ENCODE measurements at regions not wholly inside any gene's neighbourhood (a gene's known extent, or its start where the extent isn't known, plus 50 kb on each side); places are given as distances from the start of the nearest gene placed in this dataset.
A peak's percentile ranks its signal among the peaks of the same experiment; 100 is the strongest.

- no peak overlapping the region for H3K27ac ChIP-seq
- no peak overlapping the region for H3K4me3 ChIP-seq
- 16 to 22% (median 19%) methylated on average over 5 of the region's 5 CpGs for WGBS, 3 donors
- no peak for TF ChIP-seq EP300 (IDR thresholded peaks at IDR 0.05)
- TF ChIP-seq POLR2A (IDR thresholded peaks at IDR 0.05), result no peak
- TF ChIP-seq CTCF (IDR thresholded peaks at IDR 0.05), result no peak
- H3K36me3 ChIP-seq, result no peaks in the 10 kb centered on the region
- intact Hi-C loops (cut with DNase I), result no loop called here
- no peaks in the 10 kb centered on the region for H3K9me3 ChIP-seq
- H3K27me3 ChIP-seq, result no peaks in the 10 kb centered on the region
- no peaks in the 10 kb centered on the region for H3K4me1 ChIP-seq (ENCODE audit: insufficient read depth)
- DNase-seq, result peak in 4 of 5 donors; percentile 30 to 32 (median 32)
Observed at GRCh38 chr14:49303946-49304516, 282.1 kb downstream of the RPS29 start.

DNA sequence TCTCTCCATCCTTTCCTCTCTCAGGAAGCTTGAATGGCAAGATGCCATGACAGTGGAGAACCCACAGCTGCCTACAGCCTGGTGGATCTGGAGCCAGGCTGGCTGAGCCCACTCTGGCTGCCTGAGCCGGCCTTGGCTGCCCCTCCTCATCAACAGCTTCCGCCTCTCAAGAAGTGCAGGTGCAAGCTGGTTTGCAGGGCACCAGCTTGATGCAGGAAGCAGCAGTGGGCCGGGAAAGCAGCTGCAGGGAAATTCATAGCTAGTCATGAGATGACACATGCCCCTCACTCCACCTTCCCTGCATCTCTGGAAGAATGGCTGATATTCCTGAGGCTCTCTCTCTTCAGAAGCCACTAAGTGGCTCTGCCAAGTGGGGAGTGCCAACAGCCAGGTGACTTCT is 289.1 kb downstream of the RPS29 start:
- no peak overlapping the region for H3K4me3 ChIP-seq
- TF ChIP-seq CTCF (IDR thresholded peaks at IDR 0.05) (no peak), POLR2A (IDR thresholded peaks at IDR 0.05) (no peak), EP300 (IDR thresholded peaks at IDR 0.05) (no peak)
- no peaks in the 10 kb centered on the region for H3K36me3 ChIP-seq
- no peak for DNase-seq
- no peaks in the 10 kb centered on the region for H3K9me3 ChIP-seq
- no peaks in the 10 kb centered on the region for H3K27me3 ChIP-seq
- no peak overlapping the region for H3K27ac ChIP-seq
- H3K4me1 ChIP-seq (ENCODE audit: insufficient read depth), result no peaks in the 10 kb centered on the region
- 73 to 78% (median 78%) methylated on average over 3 of the region's 3 CpGs for WGBS, 3 donors
- intact Hi-C loops (cut with DNase I), result no loop called here

DNA sequence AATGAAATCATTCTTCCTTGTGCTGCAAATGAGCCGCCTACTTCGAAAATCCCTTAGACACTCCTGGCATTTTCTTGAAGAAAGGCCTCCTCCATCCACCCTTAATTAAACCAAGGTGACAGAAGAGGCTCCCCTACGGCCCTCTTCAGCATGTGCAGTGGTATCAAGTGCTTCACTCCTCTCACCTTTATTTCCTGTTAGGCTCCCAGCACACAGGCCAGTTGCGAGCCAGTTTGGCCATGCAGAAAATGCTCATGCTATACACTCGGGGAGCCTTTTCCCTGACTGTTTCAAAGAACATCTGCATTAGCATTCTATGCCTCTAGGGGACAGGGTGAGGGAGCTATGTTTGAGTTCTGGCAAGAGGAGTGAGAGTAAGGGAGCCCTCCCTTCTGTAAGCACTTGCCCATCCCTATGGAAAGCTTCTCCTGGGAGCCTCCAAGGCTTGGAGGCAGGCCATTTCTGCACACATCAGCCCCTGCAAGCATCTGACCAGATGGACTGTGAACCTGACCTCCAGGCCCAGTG is 291.5 kb downstream of the RPS29 start:
- no peak overlapping the region for H3K4me3 ChIP-seq
- no peak for DNase-seq
- no peaks in the 10 kb centered on the region for H3K27me3 ChIP-seq
- intact Hi-C loops (cut with DNase I), result no loop called here
- H3K36me3 ChIP-seq, result no peaks in the 10 kb centered on the region
- no peaks in the 10 kb centered on the region for H3K9me3 ChIP-seq
- 57 to 64% (median 61%) methylated on average over 5 of the region's 5 CpGs for WGBS, 3 donors
- no peak overlapping the region for H3K27ac ChIP-seq
- H3K4me1 ChIP-seq (ENCODE audit: insufficient read depth), result no peaks in the 10 kb centered on the region
- TF ChIP-seq EP300 (IDR thresholded peaks at IDR 0.05), result no peak
- TF ChIP-seq POLR2A (IDR thresholded peaks at IDR 0.05), result no peak
- TF ChIP-seq CTCF (IDR thresholded peaks at IDR 0.05), result no peak

DNA sequence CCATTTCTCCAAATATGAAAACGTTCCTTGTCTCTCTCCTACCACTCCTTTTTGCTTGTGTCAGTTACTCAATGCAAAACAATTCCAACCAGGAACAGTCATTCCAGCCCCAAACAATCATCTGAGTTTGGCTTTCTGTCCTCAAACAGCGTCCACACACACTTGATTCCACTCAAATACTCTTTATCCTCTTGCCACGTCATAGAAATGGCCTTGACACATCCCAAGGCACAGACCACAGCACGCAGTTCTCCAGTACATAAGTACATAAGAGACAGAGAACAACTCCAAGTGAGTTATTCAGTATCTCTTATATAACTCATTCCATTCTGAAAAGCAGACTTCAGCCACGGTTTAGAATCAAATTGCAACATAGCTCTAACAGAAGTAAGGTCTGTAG is 299.2 kb downstream of the RPS29 start:
- no peaks in the 10 kb centered on the region for H3K27me3 ChIP-seq
- no peaks in the 10 kb centered on the region for H3K4me1 ChIP-seq (ENCODE audit: insufficient read depth)
- no peak for DNase-seq
- 22 to 49% (median 35%) methylated on average over 5 of the region's 5 CpGs for WGBS, 3 donors
- no peak overlapping the region for H3K27ac ChIP-seq
- H3K9me3 ChIP-seq, result no peaks in the 10 kb centered on the region
- intact Hi-C loops (cut with DNase I), result no loop called here
- H3K36me3 ChIP-seq, result no peaks in the 10 kb centered on the region
- no peak overlapping the region for H3K4me3 ChIP-seq
- TF ChIP-seq POLR2A (IDR thresholded peaks at IDR 0.05) (no peak), CTCF (IDR thresholded peaks at IDR 0.05) (no peak), EP300 (IDR thresholded peaks at IDR 0.05) (no peak)

Measured in ovary (tissue), 7 donors.